Neural progenitor cell (in vitro differentiated cells): ENCODE measurements at regions not wholly inside any gene's neighbourhood (a gene's known extent, or its start where the extent isn't known, plus 50 kb on each side); places are given as distances from the start of the nearest gene placed in this dataset.

Experiments used
- CTCF ChIP-seq: fragments of 200-600 bp; sonication (generic); IDR thresholded peaks from 2 replicates; pipeline ENCODE4 v1.5.1; 2017; ENCODE audit warnings: antibody characterized with exemption, mild to moderate bottlenecking
- EZH2 ChIP-seq: fragments of 200-600 bp; sonication (generic); IDR thresholded peaks from 2 replicates; pipeline ENCODE4 v1.6.1; 2017; ENCODE audit warnings: antibody characterized with exemption, mild to moderate bottlenecking, moderate library complexity

- TF ChIP-seq CTCF = no peak
- no peak for TF ChIP-seq EZH2
These were observed 126.6 kb downstream of the AXIN2 start for GRCh38 chr17:65434878-65435277.
